Bone marrow (tissue), 2 donors: ENCODE measurements at regions not wholly inside any gene's neighbourhood (a gene's known extent, or its start where the extent isn't known, plus 50 kb on each side); places are given as distances from the start of the nearest gene placed in this dataset.
"Not testable (repeated sequence)": the region's sequence is repeated elsewhere in the genome, so short reads cannot be mapped to it uniquely, and the experiment has no call there.

Experiments
- DNase-seq, 2 donors: peaks; one replicate each; lab custom pipeline; 2025; lab: John Stamatoyannopoulos, UW

DNA sequence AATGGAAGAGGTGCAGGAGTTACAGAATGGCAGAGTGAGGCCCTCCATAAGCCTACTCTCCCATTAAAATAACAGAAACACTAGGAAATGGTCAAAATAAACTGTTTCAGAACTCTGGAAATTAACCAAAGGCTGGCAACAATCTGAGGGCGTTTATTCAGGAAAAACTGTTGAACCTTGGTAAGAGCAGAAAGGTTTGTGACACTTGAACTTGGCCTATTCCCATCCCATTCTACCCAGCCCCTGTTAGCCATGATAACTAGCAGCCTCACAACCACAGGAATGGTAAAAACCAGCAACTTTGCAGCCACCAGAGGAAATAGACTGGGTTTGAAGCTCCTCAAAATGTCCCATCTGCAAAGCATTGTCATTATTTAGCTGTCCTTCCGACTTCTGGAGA lies 256.8 kb downstream of the RHOU start:
- no peak for DNase-seq

DNA sequence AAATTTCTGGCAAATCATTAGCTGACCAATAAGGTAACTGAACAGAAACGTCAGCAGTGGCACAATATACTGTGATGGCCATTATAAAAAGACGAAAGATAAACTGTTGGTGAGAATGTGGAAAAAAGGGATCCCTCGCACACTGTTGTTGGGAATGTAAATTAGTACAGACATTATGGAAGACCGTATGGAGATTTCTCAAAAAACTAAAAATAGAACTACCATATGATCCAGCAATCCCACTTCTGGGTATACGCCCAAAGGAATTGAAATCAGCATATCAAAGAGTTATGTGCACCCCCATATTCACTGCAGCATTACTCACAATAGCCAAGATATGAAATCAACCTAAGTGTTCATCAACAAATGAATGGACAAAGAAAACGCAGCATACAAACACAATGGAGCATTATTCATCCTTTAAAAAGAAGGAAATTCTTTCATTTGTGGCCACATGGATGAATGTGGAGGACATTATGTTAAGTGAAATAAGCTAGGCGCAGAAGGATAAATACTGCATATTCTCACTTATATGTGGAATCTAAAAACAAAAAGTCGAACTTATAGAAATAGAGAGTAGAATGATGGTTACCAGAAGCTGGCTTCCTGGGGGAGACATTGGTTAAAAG lies 257.7 kb downstream of the RHOU start:
- DNase-seq: no peak

DNA sequence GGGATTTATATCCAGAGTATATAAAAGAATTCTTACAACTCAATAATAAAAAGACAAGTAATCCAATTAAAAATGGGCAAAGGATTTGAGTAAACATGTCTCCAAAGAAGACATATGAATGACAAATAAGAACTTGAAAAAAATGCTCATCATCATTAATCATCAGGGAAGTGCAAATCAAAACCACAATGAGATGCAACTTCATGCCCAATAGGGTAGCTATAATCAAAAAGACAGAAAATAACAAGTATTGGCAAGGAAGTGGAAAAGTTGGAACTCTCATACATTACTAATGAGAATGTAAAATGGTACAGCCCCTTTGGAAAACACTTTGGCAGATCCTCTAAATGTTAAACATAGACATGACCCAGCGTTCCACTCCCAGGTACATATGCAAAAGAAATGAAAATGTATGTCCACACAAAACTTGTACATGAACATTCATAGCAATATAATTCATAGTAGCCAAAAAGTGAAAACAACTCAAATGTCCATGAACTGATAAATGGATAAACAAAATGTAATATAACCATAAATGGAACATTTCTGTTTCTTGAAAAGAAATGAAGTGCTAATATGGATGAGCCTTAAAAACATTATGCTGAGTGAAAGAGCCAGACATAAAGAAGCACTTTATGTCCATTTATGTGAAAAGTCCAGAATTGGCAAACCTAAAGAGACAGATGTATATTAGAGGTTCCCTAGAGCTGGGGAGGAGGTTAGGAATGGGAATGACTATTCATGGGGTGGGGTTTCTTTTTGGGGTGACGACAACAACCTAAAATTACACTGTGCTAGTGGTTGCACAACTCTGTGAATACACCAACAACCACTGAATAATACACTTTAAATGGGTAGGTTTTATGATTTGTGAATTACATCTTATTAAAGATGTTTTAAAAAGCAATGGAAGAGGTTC lies 259.7 kb downstream of the RHOU start:
- DNase-seq: no peak

DNA sequence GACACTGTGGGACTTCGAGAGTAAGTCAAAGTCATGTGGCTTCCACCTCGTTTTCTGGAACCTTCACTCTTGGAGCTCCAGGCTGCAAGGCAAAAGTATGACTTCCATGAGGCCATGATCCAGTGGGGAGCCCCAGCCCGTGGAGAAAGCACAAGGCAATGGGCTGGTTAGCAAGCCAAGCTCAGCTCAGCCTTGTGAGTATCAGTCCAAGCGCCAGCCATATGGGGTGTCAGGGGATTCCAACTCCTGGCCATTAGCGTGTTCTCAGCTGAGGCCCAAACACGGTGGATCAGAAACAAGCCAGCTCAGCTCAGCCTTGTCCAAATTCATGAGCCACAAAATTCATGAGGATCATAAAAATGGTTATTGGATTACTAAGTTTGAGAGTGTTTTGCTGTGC lies 261.0 kb downstream of the RHOU start:
- no peak for DNase-seq

DNA sequence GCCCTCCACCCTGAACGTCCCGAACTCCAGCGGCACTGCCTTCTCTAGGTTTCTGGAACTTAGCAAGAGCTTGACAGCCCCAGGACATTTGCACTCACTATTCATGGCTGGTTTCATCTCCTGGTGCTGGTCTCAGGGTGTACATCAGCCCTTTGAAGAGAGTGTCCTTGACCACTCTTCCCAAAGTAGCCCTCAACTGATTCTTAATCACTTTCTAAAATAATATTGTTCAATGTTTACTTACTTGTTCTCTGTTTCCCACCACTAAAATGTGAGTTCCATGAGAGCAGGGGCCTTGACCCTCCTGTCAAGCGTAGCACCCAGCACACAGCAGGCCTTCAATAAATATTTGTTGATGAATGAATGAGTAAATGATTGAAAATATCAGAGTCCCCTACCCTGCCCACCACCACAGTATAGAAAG lies 262.5 kb downstream of the RHOU start:
- no peak for DNase-seq

DNA sequence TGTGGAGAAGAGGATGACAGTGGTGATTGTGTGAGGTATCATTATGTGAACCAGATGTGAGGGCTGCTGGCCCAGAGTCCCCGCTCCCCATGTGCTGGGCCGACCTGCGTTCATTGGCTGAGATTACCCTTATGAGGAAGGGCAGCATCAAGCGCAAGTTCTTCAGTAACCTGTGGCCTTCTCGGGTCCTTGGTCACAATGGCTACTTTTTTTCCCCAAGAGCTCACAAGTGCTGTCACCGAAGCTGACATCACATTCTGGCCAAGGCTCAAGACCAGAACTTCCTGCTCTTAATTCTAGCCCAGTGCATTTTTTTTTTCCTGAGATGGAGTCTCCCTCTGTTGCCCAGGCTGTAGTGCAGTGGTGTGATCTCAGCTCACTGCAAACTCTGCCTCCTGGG lies 262.9 kb downstream of the RHOU start:
- DNase-seq: no peak

DNA sequence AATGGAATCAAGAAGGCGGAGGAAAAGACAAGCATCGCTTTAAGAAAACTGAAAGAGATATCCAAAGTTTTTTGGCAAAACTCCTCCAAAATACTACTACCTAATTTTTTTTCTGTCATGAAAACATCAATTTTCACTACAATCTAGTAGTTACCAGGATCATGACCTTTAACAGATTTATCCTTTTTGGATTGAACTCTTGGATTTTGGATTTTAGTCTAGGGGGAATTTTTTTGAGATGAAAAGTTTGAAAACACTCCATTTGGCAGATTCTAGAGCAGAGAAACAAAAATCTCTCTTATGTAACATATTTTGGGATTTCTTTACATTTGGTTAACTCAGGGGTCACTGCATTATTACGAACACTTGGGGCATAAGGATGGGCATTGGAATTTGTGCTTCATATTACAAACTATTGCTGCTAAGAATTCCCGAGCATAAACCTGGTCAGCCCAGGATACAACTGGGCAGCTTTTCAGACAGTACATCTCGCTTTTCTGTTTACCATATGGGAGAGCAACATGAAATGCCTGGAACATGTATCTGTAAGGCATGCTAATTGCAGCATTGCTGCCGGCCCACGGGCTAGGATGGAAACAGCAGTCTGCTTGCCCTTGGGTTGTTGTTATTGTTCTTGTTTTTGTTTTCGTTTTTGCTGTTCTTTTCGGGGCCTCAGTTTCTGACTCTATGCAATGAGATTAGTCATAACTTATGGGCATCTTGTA lies 264.3 kb downstream of the RHOU start:
- DNase-seq: no peak

DNA sequence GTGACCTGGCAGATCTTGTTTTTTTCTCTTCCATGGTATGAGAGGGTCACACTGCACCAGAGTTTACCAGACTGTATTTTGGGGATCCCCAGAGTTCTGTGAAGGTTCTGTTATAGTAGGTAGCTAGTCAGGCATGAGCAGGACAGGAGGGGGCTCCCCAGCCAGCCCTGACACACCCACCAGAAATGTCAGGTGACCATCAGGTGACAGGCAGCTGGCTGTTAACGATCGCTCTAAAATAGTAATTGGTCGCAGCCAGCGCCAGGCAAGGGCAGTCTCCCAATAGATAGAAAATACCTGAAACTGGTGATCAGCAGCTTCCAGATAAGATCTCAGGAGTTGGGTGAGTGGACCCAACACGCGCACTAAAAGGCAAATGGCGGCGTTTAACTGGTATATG lies 264.9 kb downstream of the RHOU start:
- DNase-seq: no peak

DNA sequence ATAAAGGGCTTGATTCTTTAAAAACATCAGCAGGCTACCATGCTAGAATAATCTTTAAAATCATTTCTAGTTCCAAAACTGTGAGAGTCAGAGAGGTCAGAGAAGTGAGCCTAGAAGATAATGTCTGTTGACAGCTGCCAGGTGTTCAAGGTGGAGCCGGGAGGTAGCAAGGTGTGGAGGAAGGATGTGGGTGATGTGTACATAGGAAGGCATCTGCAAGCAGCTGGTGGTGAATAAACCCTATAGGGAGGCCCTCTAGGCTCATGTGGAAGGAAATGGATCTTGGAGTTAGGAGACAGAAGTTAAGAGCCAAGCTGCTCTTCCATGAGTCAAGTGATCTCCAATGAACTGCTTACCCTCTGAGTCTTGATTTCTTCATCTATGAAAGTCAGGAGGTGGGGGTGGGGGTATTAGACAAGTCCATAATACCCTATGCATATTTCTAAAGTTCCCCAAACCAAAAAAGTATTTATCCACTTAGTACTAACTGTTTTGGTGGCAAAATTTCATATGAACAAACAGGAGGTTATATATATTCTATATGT lies 266.3 kb downstream of the RHOU start:
- no peak for DNase-seq

DNA sequence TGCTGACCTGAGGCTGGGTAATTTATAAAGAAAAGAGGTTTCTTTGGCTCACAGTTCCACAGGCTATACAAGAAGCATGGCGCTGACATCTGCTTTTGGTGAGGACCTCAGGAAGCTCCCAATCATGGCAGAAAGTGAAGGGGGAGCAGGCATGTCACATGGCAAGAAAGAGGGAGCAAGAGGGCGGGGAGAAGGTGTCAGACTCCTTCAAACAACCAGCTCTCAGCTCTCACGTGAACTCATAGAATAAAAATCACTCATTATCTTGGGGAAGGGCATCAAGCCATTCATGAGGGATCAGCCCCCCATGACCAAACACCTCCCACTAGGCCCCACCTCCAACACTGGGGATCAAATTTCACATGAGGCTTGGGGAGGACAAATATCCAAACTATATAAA lies 266.8 kb downstream of the RHOU start:
- DNase-seq: no peak

DNA sequence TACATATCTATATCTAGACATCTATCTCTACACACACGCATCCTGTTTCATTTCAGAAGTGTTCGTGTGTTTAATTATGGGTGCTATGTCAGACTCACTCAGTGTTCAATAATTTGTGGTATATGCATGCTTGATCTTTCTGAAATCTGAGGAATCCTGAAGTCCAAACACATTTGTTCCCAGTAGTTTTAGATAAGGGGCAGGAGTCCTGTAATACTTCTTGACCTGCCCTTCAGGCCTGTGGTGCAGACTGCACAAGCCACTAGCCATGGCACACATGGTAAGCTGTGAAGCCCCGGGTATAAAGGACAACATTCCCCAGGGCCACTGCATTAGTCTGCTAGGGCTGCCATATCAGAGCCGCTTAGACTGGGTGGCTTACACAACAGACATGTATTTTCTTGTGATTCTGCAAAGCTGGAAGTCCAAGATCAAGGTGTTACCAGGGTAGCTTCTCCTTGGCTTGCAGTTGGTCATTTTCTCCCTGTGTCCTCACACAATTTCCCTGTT lies 267.2 kb downstream of the RHOU start:
- DNase-seq: no peak

DNA sequence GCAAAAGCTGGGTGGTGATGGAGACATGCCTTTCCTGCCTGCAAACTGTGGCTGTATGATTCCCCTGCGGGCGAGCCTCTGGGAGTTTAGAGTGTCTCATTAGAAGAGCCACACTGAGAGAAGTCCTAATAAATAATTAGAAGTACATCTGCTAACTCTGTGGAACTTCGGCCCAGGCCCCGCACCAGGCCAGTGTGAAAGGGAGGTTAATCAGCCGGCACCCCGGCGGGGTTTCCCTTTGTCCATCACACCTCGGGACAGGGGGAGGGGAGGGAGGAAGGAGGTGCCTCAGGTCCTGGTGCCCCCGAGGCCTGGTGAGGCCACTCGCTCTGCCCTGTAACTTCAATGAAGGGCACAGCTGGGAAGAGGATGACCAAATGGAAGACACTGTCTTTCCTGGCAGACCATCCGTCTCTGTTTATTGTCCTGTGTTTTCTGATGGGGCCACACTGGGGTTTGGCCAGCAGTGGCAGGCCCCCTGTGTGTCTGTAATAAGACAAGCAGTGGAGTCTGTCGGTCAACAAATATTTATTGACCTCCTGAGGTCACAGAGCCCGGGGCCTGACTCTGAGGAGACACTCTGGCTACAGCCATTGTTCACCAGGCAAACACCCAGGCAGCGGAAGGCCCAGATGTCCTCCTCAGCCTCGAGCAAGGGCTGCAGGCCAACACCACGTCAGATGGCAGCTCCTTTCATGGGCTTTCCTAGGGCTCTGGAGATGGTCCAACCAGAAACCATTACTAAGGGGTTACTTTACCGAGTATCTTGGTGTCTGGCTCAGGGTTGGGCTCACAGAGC lies 267.5 kb upstream of the RAB4A start:
- no peak for DNase-seq

DNA sequence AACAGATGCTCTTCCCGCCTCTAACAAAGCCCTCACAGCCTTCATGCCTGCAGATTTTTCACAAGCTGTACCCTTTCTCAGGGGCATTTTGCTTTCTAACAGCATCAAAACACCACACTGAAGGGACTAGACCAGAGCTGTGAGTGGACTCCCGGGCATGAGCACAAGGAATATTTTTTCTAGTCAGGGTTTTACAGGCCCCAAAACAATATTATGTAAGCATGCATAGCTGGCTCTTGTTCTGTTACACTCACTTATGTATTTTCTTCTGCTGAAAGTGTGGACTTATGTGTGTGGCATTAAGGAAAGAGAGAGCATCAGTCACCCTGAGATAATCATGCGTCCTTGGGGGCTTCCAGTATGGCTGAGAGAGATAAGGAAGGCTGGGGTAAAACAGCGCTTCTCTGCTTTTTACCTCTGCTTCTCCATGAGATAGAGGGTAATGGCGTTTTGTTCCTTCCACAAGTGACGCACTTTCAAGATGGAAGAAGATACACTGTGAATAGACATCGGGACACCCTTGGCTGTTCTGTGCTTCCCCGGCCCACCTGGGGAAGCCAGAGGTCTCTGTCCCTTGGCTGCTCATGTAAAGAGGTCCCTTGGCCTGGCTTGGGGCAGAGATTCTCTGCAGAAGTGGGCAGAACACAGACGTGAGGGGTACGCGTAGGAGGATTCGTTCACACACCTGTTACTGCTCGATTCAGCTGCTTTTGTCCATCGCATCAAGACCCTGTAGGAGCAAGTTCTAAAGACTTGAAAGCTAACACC lies 266.7 kb upstream of the RAB4A start:
- no peak for DNase-seq

DNA sequence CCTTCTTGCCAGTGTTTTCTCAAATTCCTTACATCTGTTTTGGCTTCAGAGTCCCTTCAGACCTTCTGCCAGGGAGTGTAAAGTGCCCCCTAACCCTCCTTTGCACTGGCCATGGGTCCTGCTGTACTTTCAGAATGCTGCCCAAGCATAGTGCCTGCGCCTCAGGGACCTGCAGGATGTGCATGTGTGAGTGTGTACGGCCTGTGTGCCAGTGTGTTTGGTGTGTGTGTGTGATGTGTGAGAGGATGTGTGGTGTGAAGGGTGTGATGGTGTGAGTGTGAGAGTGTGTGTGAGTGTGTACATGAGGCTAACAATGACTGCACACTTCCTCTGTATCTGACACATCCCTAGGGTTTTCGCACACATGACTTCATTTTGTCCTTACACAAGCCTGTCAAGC lies 265.8 kb upstream of the RAB4A start:
- DNase-seq: no peak

DNA sequence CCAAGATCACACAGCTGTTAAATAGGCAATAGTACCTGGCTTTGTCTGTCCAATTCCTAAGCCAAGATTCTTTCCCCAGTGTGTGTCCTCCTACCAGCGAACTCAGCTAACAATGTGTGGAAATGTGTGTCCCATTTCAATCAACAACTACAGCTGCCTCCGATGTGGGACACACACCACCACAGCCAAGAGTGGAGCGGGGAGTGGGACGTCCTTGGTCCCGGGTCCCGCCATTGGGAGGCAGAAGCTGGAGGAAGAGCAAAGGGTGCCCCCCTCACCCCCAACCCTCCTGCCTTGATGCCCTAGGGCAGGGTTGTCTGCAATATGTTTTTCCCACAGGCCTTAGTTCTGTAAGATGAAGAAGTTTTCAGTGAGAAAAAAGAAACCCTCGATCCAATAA lies 265.4 kb upstream of the RAB4A start:
- DNase-seq: no peak

DNA sequence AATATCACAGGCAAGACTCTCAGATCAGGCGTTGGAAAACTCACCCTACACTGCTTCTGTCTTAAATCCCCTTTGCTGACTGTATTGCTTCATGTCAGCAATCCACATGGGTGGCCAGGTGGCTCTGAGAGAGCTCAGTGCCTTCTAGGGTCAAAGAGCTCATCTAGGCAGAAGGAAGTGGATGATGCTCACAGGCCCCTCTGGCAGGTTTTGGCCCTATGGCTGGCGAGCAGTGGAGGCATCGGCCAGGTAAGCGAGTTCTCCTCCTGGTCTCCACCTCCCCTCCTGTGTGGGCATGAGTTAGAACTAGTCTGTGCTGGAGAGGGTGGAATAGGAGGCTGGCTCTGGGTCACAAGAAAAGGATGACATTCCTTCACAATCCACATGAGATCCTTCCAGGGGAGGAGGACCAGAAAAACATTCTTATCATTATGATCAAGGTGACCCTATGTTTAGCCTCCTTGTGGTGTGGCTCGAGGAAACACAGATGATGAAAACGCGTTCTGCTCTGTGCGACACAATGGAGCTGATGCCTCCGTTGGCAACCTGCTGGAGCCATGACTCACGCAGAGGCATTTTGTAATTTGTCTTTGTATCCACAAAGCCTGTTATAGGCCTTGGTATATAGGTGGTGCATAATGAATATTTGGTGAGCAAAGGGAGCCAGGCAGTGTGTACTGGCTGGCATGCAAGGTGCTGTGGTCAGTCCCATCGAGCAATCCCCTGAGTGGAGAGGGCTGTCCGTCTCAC lies 264.6 kb upstream of the RAB4A start:
- DNase-seq: no peak

DNA sequence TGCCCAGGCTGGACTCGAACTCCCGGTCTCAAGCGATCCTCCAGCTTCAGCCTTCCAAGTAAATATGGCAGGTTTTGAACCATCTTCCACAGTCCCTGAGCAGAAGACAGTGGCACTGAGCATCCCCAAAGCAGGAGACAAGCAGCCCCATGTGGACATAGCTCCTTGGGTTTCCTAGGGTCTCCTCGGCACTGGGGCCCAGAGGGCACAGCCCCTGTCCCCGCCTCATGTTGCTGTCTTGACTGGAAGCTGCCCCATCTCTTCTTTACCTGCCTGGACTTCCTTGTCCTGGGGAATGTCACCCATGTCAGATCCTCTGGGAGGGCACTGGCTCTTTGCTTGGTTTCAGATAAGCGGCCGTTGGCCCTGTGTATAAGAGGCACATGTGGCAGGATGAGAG lies 263.7 kb upstream of the RAB4A start:
- DNase-seq: no peak

DNA sequence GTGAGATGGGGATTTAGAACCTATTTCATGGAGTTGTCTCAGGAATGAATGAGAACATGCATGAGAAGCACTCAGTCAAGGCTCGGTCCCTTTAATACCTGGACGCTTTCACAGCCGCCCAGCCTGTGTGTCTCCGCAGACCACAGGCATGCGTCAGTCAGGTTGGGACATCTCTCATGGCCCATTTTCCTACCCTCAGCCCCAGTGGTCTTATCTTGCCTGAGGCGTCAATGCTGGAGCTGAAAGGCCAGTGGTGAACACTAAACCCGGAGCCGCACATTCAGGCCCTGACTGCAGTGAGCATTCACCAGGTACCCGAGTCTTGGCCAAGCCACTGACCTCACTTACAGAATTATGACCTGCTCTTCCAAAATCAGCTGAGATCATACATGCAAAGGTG lies 263.2 kb upstream of the RAB4A start:
- DNase-seq: no peak

DNA sequence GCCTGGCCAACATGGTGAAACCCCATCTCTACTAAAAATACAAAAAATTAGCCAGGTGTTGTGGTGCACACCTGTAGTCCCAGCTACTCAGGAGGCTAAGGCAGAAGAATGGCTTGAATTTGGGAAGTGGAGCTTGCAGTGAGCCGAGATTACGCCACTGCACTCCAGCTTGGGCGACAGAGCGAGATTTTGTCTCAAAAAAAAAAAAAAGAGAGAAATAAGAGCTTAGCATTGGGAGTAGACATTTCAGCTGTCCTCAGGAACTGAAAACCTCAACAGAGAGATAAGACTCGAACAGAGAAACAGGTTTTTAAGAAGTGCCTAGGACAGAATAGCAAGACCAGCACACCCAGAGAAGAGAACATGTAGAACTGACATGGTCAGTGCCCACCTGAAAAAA lies 262.6 kb upstream of the RAB4A start:
- DNase-seq: not testable (repeated sequence)

DNA sequence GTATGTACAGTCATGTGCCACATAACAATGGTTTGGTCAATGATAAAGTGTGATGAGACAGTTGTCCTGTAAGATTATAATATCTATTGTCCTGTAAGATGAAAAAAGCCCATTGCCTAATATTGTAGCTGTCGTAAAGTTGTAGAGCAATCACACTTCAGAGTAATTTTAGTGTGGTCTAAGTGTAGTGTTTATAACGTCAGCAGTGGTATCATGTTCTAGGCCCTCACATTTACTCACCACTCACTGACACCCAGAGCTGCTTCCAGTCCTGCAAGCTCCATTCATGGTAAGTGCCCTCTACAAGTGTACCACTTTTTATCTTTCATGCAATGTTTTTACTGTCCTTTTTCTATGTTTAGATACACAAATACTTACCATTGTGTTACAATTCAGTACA lies 259.9 kb upstream of the RAB4A start:
- DNase-seq: no peak
